ENCODE measurements at regions not wholly inside any gene's neighbourhood (a gene's known extent, or its start where the extent isn't known, plus 50 kb on each side); places are given as distances from the start of the nearest gene placed in this dataset.
"Not testable (repeated sequence)": the region's sequence is repeated elsewhere in the genome, so short reads cannot be mapped to it uniquely, and the experiment has no call there.

DNA sequence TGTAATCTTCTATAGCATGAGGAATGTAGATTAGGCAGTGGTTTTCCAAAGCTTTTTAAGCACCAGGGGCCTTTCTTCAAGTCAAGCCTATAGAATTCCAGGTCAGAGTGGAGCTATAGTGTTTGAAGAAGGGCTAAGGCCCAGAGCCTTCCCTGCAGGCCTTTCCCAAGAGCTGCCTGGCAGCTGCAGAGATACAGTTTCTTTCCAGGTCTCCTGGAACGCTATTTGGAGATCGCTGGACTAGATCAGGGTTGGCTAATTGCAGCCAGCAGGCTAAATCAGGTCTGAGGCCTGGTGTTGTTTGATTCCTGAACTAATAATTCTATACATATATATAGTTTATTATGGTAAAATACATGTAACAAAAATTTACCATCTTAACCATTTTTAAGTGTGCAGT lies 319.0 kb upstream of the SPRED2 start:
- CTCF ChIA-PET, result no interaction called here
- H3K27ac ChIP-seq (ENCODE audit: low read length in 2 of 2), result no peak overlapping the region
- Mint-ChIP-seq H3K27me3 (no peaks in the 10 kb centered on the region), H3K4me3 (no peak overlapping the region), H3K27ac (no peak overlapping the region), H3K4me1 (no peaks in the 10 kb centered on the region), H3K9me3 (ENCODE audit: insufficient read depth) (peaks cover 5% of the 10 kb centered on the region)
- no peaks in the 10 kb centered on the region for H4K20me1 ChIP-seq (ENCODE audit: control insufficient read depth, insufficient read depth, low read length, poor library complexity, severe bottlenecking)
- TF ChIP-seq, protein P1, sequence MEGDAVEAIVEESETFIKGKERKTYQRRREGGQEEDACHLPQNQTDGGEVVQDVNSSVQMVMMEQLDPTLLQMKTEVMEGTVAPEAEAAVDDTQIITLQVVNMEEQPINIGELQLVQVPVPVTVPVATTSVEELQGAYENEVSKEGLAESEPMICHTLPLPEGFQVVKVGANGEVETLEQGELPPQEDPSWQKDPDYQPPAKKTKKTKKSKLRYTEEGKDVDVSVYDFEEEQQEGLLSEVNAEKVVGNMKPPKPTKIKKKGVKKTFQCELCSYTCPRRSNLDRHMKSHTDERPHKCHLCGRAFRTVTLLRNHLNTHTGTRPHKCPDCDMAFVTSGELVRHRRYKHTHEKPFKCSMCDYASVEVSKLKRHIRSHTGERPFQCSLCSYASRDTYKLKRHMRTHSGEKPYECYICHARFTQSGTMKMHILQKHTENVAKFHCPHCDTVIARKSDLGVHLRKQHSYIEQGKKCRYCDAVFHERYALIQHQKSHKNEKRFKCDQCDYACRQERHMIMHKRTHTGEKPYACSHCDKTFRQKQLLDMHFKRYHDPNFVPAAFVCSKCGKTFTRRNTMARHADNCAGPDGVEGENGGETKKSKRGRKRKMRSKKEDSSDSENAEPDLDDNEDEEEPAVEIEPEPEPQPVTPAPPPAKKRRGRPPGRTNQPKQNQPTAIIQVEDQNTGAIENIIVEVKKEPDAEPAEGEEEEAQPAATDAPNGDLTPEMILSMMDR (IDR thresholded peaks at IDR 0.05), result no peak
- TF ChIP-seq EZH2 (IDR thresholded peaks at IDR 0.05; ENCODE audit: borderline replicate concordance, insufficient read depth, low read depth, low read length, poor library complexity, severe bottlenecking), result no peak
- 100% methylated on average over 1 of the region's 2 CpGs for WGBS (ENCODE audit: insufficient coverage)
- H3K4me1 ChIP-seq (ENCODE audit: control insufficient read depth in 2 of 2, insufficient read depth in 2 of 2, low read length in 2 of 2), result no peaks in the 10 kb centered on the region
- POLR2A ChIA-PET, result no interaction called here
- H3K27me3 ChIP-seq (replicated peaks in 1 of 4; ENCODE audit: control extremely low read depth in 1 of 4, control insufficient read depth in 3 of 4, insufficient read depth in 4 of 4, low read length in 3 of 4), result peaks cover 0 to 3% (median 0%) of the 10 kb centered on the region in 4 experiments
- intact Hi-C loops (cut with micrococcal nuclease), result no loop called here
- DNase-seq (no peak), ATAC-seq (ENCODE audit: low read depth) (no peak)
- H3K79me2 ChIP-seq (ENCODE audit: control insufficient read depth, insufficient read depth, low read length), result no peaks in the 10 kb centered on the region
- H3K9me3 ChIP-seq (ENCODE audit: control extremely low read depth in 1 of 3, control insufficient read depth in 2 of 3, insufficient read depth in 1 of 3, low read length in 2 of 3), result peaks cover 0 to 5% (median 0%) of the 10 kb centered on the region in 3 donors
- no peak overlapping the region for H2AFZ ChIP-seq (ENCODE audit: insufficient read depth, low read depth, low read length, poor library complexity, severe bottlenecking)
- H3K36me3 ChIP-seq (replicated peaks in 1 of 2; ENCODE audit: control extremely low read depth in 1 of 2, control insufficient read depth in 1 of 2, extremely low read depth in 1 of 2, insufficient read depth in 2 of 2, low read length in 1 of 2), result no peaks in the 10 kb centered on the region
- no peak overlapping the region for H3K9ac ChIP-seq (ENCODE audit: low read length)
- no peak overlapping the region for H3K4me2 ChIP-seq (replicated peaks; ENCODE audit: low read depth, low read length, poor library complexity, severe bottlenecking)
- no peak overlapping the region for H3K4me3 ChIP-seq (ENCODE audit: control extremely low read depth in 1 of 5, extremely low read depth in 1 of 5, insufficient read depth in 1 of 5, low read depth in 2 of 5, low read length in 4 of 5)

DNA sequence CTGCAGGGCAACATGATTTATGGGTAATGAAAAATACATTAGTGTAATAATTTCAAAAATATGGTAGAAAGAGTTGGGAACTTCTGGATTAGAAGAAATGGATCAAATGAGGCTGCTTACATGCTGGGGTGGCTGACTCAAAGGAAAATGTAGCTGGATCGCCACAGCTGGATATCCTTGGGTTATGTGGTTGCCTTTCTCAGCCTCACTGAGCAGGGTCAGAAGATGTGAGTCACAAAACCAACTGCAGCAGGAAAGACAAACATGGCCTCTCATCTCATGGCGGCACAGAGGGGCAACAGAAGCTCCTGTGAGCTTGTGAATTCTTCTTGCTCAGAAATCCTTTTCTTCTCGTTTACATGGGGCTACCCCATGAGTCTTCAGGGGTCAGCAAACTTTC lies 317.1 kb upstream of the SPRED2 start:
- intact Hi-C loops (cut with micrococcal nuclease), result no loop called here
- DNase-seq (no peak), ATAC-seq (ENCODE audit: low read depth) (no peak)
- Histone ChIP-seq H3K79me2 (ENCODE audit: control insufficient read depth, insufficient read depth, low read length) (no peaks in the 10 kb centered on the region), H3K4me3 (ENCODE audit: control extremely low read depth in 1 of 5, extremely low read depth in 1 of 5, insufficient read depth in 1 of 5, low read depth in 2 of 5, low read length in 4 of 5) (no peak overlapping the region), H3K9ac (ENCODE audit: low read length) (no peak overlapping the region), H3K9me3 (ENCODE audit: control extremely low read depth in 1 of 3, control insufficient read depth in 2 of 3, insufficient read depth in 1 of 3, low read length in 2 of 3) (no peaks in the 10 kb centered on the region), H3K4me2 (replicated peaks; ENCODE audit: low read depth, low read length, poor library complexity, severe bottlenecking) (no peak overlapping the region), H2AFZ (ENCODE audit: insufficient read depth, low read depth, low read length, poor library complexity, severe bottlenecking) (no peak overlapping the region), H3K27me3 (replicated peaks in 1 of 4; ENCODE audit: control extremely low read depth in 1 of 4, control insufficient read depth in 3 of 4, insufficient read depth in 4 of 4, low read length in 3 of 4) (peaks cover 0 to 3% (median 2%) of the 10 kb centered on the region in 4 experiments), H3K4me1 (ENCODE audit: control insufficient read depth in 2 of 2, insufficient read depth in 2 of 2, low read length in 2 of 2) (no peaks in the 10 kb centered on the region), H3K36me3 (replicated peaks in 1 of 2; ENCODE audit: control extremely low read depth in 1 of 2, control insufficient read depth in 1 of 2, extremely low read depth in 1 of 2, insufficient read depth in 2 of 2, low read length in 1 of 2) (no peaks in the 10 kb centered on the region), H4K20me1 (ENCODE audit: control insufficient read depth, insufficient read depth, low read length, poor library complexity, severe bottlenecking) (no peaks in the 10 kb centered on the region), H3K27ac (ENCODE audit: low read length in 2 of 2) (no peak overlapping the region)
- Mint-ChIP-seq H3K9me3 (ENCODE audit: insufficient read depth) (no peaks in the 10 kb centered on the region), H3K4me3 (no peak overlapping the region), H3K4me1 (no peaks in the 10 kb centered on the region), H3K27me3 (peaks cover 6% of the 10 kb centered on the region), H3K27ac (no peak overlapping the region)
- WGBS (ENCODE audit: insufficient coverage), result 100% methylated on average over 2 of the region's 3 CpGs
- TF ChIP-seq, protein P1 (IDR thresholded peaks at IDR 0.05), result no peak
- TF ChIP-seq EZH2 (IDR thresholded peaks at IDR 0.05; ENCODE audit: borderline replicate concordance, insufficient read depth, low read depth, low read length, poor library complexity, severe bottlenecking), result no peak
- CTCF ChIA-PET, result no interaction called here
- POLR2A ChIA-PET, result no interaction called here

DNA sequence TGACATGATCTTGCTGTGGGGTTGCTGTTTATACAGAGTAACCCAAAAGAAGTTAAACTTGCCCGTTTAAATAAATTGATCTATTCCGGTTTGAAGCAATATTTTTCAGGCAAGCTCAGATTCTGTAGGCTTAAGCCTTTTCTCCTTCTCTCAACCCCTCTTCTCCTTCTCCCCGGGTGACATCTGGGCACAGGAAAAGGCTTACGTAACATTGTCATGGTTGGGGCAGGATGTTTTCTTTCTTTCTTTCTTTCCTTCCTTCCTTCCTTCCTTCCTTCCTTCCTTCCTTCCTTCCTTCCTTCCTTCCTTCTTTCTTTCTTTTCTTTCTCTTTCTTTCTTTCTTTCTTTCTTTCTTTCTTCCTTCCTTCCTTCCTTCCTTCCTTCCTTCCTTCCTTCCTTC lies 315.5 kb upstream of the SPRED2 start:
- H3K36me3 ChIP-seq (replicated peaks in 1 of 2; ENCODE audit: control extremely low read depth in 1 of 2, control insufficient read depth in 1 of 2, extremely low read depth in 1 of 2, insufficient read depth in 2 of 2, low read length in 1 of 2); CTCF ChIA-PET; H3K4me3 Mint-ChIP-seq; DNase-seq; H3K9me3 ChIP-seq (ENCODE audit: control extremely low read depth in 1 of 3, control insufficient read depth in 2 of 3, insufficient read depth in 1 of 3, low read length in 2 of 3); POLR2A ChIA-PET; H3K27me3 Mint-ChIP-seq; H3K4me1 Mint-ChIP-seq; intact Hi-C loops (cut with micrococcal nuclease); H3K27ac ChIP-seq (ENCODE audit: low read length in 2 of 2); H3K27ac Mint-ChIP-seq; H4K20me1 ChIP-seq (ENCODE audit: control insufficient read depth, insufficient read depth, low read length, poor library complexity, severe bottlenecking); H3K9me3 Mint-ChIP-seq (ENCODE audit: insufficient read depth); H3K9ac ChIP-seq (ENCODE audit: low read length); H3K27me3 ChIP-seq (replicated peaks in 1 of 4; ENCODE audit: control extremely low read depth in 1 of 4, control insufficient read depth in 3 of 4, insufficient read depth in 4 of 4, low read length in 3 of 4); H3K4me3 ChIP-seq (ENCODE audit: control extremely low read depth in 1 of 5, extremely low read depth in 1 of 5, insufficient read depth in 1 of 5, low read depth in 2 of 5, low read length in 4 of 5); H3K79me2 ChIP-seq (ENCODE audit: control insufficient read depth, insufficient read depth, low read length); ATAC-seq (ENCODE audit: low read depth); H3K4me1 ChIP-seq (ENCODE audit: control insufficient read depth in 2 of 2, insufficient read depth in 2 of 2, low read length in 2 of 2); H2AFZ ChIP-seq (ENCODE audit: insufficient read depth, low read depth, low read length, poor library complexity, severe bottlenecking); H3K4me2 ChIP-seq (replicated peaks; ENCODE audit: low read depth, low read length, poor library complexity, severe bottlenecking): not testable (repeated sequence)
- no CpG with 5 or more reads among the region's 4 CpGs for WGBS (ENCODE audit: insufficient coverage)

Data from B cell (primary cell).